ENCODE measurements at regions not wholly inside any gene's neighbourhood (a gene's known extent, or its start where the extent isn't known, plus 50 kb on each side); places are given as distances from the start of the nearest gene placed in this dataset.

DNA sequence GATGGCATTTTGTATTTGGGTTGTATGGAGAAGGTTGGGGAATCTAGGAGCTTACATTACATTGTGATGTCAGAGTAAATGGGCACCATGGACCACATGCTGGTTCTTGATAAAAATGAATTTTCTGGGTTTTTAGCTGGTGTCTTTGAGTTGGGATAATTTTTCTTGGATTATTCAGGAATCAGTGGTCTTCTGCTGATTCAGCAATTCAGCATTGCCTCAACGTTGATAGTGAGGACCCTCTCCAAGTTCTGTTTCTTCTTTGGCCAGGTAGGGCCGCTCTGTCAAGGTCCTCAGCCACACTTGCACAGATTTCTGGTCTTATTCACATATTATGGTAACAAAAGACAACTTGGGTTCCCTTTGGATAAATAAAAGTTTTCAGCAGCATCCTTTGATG lies 312.0 kb upstream of the TPK1 start (continued):
- TF ChIP-seq ZNF114 (CRISPR knock-in tag; IDR thresholded peaks at IDR 0.05) = no peak
- TF ChIP-seq CREB1 (CRISPR knock-in tag; IDR thresholded peaks at IDR 0.05; ENCODE audit: low read depth) = no peak
- TF ChIP-seq ZNF331 (CRISPR knock-in tag; IDR thresholded peaks at IDR 0.05; ENCODE audit: low read depth) = no peak

DNA sequence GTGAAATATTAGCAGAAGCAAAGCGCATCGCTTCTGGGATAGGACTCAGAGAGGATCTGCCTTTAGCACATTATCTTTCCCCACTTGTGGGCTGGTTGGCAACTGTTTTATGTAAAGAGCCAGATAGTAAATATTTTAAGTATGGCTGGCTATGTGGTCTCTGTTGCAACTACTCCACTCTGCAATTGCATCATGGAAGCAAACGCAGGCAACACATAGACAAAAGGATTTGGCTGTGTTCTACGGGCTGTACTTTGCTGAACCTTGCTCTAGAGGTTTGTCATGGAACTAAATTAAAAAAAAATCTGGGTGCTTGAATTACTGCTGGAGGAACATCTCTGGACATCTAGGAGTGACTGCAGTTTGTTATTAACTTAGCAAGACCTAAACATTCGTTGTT lies 307.8 kb upstream of the TPK1 start:
- Histone ChIP-seq H4K20me1 (replicated peaks; ENCODE audit: insufficient read depth) (no peaks in the 10 kb centered on the region), H3K27ac (ENCODE audit: low read depth) (no peak overlapping the region), H3K9me2 (ENCODE audit: insufficient read depth) (no peaks in the 10 kb centered on the region), H3F3A (replicated peaks; ENCODE audit: low read depth) (no peaks in the 10 kb centered on the region), H3K4me1 (ENCODE audit: insufficient read depth) (peaks cover 8% of the 10 kb centered on the region; the same call in 1 of the 2 replicates), H3K36me3 (ENCODE audit: insufficient read depth) (no peaks in the 10 kb centered on the region; the same call in 1 of the 2 replicates), H3K4me2 (no peak overlapping the region), H2AFZ (no peak overlapping the region), H3K4me3 (no peak overlapping the region), H3K79me2 (replicated peaks; ENCODE audit: insufficient read depth) (no peaks in the 10 kb centered on the region), H3K27me3 (ENCODE audit: insufficient read depth) (no peaks in the 10 kb centered on the region)
- H3K4me3 Mint-ChIP-seq = no peak overlapping the region
- H3K27me3 Mint-ChIP-seq (ENCODE audit: insufficient read depth, low read depth, poor library complexity) = peaks cover 4% of the 10 kb centered on the region
- no peaks in the 10 kb centered on the region for H3K36me3 Mint-ChIP-seq (ENCODE audit: low read depth)
- no peak overlapping the region for H3K27ac Mint-ChIP-seq
- H3K4me1 Mint-ChIP-seq = peaks cover 8% of the 10 kb centered on the region; the same call in 2 of the 3 replicates
- ATAC-seq (no peak), DNase-seq (ENCODE audit: low spot score) (no peak)
- H3K9me3 Mint-ChIP-seq = peaks cover 7% of the 10 kb centered on the region; the same call in 2 of the 3 replicates
- TF ChIP-seq JUNB (IDR thresholded peaks at IDR 0.05; ENCODE audit: unreplicated experiment) (no peak), ZNF114 (CRISPR knock-in tag; IDR thresholded peaks at IDR 0.05) (no peak), ETS1 (IDR thresholded peaks at IDR 0.05) (no peak), EZH2phosphoT487 (IDR thresholded peaks at IDR 0.05; ENCODE audit: unreplicated experiment) (no peak), CREB1 (CRISPR knock-in tag; IDR thresholded peaks at IDR 0.05; ENCODE audit: low read depth) (no peak), NANOG (IDR thresholded peaks at IDR 0.05; ENCODE audit: borderline replicate concordance) (no peak), ZNF331 (CRISPR knock-in tag; IDR thresholded peaks at IDR 0.05; ENCODE audit: low read depth) (no peak), POLR2AphosphoS5 (IDR thresholded peaks at IDR 0.05; ENCODE audit: low read depth) (no peak), STAT1 (IDR thresholded peaks at IDR 0.05; ENCODE audit: unreplicated experiment) (no peak), EZH2 (IDR thresholded peaks at IDR 0.05; ENCODE audit: low read depth, unreplicated experiment) (no peak), REST (IDR thresholded peaks at IDR 0.05; ENCODE audit: unreplicated experiment) (no peak)
- TF ChIP-seq, protein P1, sequence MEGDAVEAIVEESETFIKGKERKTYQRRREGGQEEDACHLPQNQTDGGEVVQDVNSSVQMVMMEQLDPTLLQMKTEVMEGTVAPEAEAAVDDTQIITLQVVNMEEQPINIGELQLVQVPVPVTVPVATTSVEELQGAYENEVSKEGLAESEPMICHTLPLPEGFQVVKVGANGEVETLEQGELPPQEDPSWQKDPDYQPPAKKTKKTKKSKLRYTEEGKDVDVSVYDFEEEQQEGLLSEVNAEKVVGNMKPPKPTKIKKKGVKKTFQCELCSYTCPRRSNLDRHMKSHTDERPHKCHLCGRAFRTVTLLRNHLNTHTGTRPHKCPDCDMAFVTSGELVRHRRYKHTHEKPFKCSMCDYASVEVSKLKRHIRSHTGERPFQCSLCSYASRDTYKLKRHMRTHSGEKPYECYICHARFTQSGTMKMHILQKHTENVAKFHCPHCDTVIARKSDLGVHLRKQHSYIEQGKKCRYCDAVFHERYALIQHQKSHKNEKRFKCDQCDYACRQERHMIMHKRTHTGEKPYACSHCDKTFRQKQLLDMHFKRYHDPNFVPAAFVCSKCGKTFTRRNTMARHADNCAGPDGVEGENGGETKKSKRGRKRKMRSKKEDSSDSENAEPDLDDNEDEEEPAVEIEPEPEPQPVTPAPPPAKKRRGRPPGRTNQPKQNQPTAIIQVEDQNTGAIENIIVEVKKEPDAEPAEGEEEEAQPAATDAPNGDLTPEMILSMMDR (conservative IDR thresholded peaks at IDR 0.05; ENCODE audit: low read depth in 2 of 2) = no peak
- TF ChIP-seq, protein P2, sequence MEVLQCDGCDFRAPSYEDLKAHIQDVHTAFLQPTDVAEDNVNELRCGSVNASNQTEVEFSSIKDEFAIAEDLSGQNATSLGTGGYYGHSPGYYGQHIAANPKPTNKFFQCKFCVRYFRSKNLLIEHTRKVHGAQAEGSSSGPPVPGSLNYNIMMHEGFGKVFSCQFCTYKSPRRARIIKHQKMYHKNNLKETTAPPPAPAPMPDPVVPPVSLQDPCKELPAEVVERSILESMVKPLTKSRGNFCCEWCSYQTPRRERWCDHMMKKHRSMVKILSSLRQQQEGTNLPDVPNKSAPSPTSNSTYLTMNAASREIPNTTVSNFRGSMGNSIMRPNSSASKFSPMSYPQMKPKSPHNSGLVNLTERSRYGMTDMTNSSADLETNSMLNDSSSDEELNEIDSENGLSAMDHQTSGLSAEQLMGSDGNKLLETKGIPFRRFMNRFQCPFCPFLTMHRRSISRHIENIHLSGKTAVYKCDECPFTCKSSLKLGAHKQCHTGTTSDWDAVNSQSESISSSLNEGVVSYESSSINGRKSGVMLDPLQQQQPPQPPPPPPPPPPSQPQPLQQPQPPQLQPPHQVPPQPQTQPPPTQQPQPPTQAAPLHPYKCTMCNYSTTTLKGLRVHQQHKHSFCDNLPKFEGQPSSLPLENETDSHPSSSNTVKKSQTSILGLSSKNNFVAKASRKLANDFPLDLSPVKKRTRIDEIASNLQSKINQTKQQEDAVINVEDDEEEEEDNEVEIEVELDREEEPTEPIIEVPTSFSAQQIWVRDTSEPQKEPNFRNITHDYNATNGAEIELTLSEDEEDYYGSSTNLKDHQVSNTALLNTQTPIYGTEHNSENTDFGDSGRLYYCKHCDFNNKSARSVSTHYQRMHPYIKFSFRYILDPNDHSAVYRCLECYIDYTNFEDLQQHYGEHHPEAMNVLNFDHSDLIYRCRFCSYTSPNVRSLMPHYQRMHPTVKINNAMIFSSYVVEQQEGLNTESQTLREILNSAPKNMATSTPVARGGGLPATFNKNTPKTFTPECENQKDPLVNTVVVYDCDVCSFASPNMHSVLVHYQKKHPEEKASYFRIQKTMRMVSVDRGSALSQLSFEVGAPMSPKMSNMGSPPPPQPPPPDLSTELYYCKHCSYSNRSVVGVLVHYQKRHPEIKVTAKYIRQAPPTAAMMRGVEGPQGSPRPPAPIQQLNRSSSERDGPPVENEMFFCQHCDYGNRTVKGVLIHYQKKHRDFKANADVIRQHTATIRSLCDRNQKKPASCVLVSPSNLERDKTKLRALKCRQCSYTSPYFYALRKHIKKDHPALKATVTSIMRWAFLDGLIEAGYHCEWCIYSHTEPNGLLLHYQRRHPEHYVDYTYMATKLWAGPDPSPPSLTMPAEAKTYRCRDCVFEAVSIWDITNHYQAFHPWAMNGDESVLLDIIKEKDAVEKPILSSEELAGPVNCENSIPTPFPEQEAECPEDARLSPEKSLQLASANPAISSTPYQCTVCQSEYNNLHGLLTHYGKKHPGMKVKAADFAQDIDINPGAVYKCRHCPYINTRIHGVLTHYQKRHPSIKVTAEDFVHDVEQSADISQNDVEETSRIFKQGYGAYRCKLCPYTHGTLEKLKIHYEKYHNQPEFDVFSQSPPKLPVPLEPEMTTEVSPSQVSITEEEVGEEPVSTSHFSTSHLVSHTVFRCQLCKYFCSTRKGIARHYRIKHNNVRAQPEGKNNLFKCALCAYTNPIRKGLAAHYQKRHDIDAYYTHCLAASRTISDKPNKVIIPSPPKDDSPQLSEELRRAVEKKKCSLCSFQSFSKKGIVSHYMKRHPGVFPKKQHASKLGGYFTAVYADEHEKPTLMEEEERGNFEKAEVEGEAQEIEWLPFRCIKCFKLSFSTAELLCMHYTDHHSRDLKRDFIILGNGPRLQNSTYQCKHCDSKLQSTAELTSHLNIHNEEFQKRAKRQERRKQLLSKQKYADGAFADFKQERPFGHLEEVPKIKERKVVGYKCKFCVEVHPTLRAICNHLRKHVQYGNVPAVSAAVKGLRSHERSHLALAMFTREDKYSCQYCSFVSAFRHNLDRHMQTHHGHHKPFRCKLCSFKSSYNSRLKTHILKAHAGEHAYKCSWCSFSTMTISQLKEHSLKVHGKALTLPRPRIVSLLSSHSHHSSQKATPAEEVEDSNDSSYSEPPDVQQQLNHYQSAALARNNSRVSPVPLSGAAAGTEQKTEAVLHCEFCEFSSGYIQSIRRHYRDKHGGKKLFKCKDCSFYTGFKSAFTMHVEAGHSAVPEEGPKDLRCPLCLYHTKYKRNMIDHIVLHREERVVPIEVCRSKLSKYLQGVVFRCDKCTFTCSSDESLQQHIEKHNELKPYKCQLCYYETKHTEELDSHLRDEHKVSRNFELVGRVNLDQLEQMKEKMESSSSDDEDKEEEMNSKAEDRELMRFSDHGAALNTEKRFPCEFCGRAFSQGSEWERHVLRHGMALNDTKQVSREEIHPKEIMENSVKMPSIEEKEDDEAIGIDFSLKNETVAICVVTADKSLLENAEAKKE (CRISPR knock-in tag; IDR thresholded peaks at IDR 0.05) = no peak

Measured in GM23338 (cell line).